Spleen (tissue), 11 donors: ENCODE measurements at regions not wholly inside any gene's neighbourhood (a gene's known extent, or its start where the extent isn't known, plus 50 kb on each side); places are given as distances from the start of the nearest gene placed in this dataset.

Experiments
- DNase-seq: peaks from one replicate; pipeline ENCODE4 v3.0.0-alpha.2; 2020
- H3K27ac ChIP-seq, 8 donors: fragments of 200-600 bp; sonication (generic) in 7 of 8; 1 replicate in 4 of 8; 2 replicates in 4 of 8; pipeline versions ENCODE4 v1.5.0 to v1.8.0; 2016 to 2021; ENCODE audit warnings: inconsistent platforms in 4 of 8, mild to moderate bottlenecking in 4 of 8, moderate library complexity in 1 of 8
- H3K27me3 ChIP-seq, 7 donors: fragments of 200-600 bp; sonication (generic) in 6 of 7; replicated peaks in 1 of 7; 1 replicate in 4 of 7; 2 replicates in 3 of 7; pipeline versions ENCODE4 v1.5.0 to v1.8.0; 2016 to 2021; ENCODE audit warnings: inconsistent platforms in 3 of 7, mild to moderate bottlenecking in 1 of 7
- H3K36me3 ChIP-seq, 6 donors: fragments of 200-600 bp; sonication (generic) in 5 of 6; 1 replicate in 4 of 6; 2 replicates in 2 of 6; pipeline versions ENCODE4 v1.5.0 to v1.8.0; 2016 to 2021; ENCODE audit warnings: inconsistent platforms in 2 of 6
- H3K4me1 ChIP-seq, 6 donors: fragments of 200-600 bp; sonication (generic) in 5 of 6; 1 replicate in 3 of 6; 2 replicates in 3 of 6; pipeline versions ENCODE4 v1.5.0 to v1.8.0; 2016 to 2021; ENCODE audit warnings: inconsistent platforms in 3 of 6
- H3K4me3 ChIP-seq, 8 donors: fragments of 200-600 bp; sonication (generic) in 7 of 8; 1 replicate in 4 of 8; 2 replicates in 4 of 8; pipeline versions ENCODE4 v1.5.0 to v1.8.0; 2016 to 2021; ENCODE audit warnings: inconsistent platforms in 4 of 8, mild to moderate bottlenecking in 4 of 8, moderate library complexity in 2 of 8
- H3K9me3 ChIP-seq, 8 donors: fragments of 200-600 bp; sonication (generic) in 7 of 8; 1 replicate in 4 of 8; 2 replicates in 4 of 8; pipeline versions ENCODE4 v1.5.0 to v1.8.0; 2016 to 2021; ENCODE audit warnings: inconsistent platforms in 4 of 8
- POLR2A ChIP-seq, 3 donors: fragments of 450-650 bp; IDR thresholded peaks; one replicate each; pipeline ENCODE4 v1.5.1; 2017; ENCODE audit warnings: antibody characterized with exemption in 3 of 3, mild to moderate bottlenecking in 1 of 3
- POLR2AphosphoS5 ChIP-seq, 3 donors: sonication (generic); formaldehyde crosslinking; IDR thresholded peaks; one replicate each; pipeline ENCODE4 v1.5.1; 2017; ENCODE audit warnings: antibody characterized with exemption in 3 of 3
- WGBS, 5 donors: extraction: QIAGEN DNeasy Blood & Tissue Kit in 3 of 5; methylation state at CpG; one replicate each; pipeline versions ENCODE4 v1.1.5 to v1.1.7; 2013 to 2018; 5-methylcytosine and 5-hydroxymethylcytosine counted together
- intact Hi-C: fragments of 100-400 bp; cut with DNase I; formaldehyde crosslinking; loops from one replicate; pipeline ENCODE4 v1.15.0; 2023; ENCODE audit warnings: low total_unique reads
- TF ChIP-seq, protein P1 (sequence below), 11 experiments: fragments of 200-600 bp in 7 of 11; fragments of 450-650 bp in 4 of 11; sonication (generic) in 4 of 11; IDR thresholded peaks in 8 of 11; conservative IDR thresholded peaks in 3 of 11; 1 replicate in 7 of 11; 2 replicates in 4 of 11; pipeline versions ENCODE4 v1.4.0 to v1.8.0; 2016 to 2021; ENCODE audit warnings: antibody characterized with exemption in 11 of 11, inconsistent platforms in 4 of 11, mild to moderate bottlenecking in 1 of 11
- donor health status: healthy with polysubstance abuse.
- donor health status: DM: no; HTN: no; CAD: no; lungs with moderate emphysema.
- donor health status: DM: no; HTN: no; CAD: no.
- donor health status: Bipolar disorder and iron deficiency.
- donor health status: healthy.
- donor health status: DM: no; HTN: no; CAD: no.
- donor health status: DM: yes; HTN: yes; CAD: no.

DNA sequence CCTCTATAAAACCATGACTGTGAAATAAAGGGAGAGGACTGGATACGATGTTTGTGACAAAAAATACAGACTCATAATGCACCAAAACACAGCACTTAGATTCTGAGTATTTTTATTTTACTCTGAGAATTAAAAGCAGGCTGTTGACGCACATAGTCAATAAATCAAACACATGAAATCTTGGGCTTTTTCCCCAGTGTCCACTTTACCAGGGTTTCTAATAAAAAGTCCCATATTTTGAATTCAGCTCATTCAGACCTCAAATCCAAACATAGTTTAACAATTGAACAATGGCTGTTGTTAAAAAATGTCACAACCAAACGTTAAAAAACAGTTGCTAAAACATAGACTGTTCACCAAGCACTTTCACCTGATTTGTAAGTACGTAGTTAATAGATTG, 553.4 kb downstream of the LTN1 start:
- Histone ChIP-seq H3K27me3 (no peaks in the 10 kb centered on the region), H3K36me3 (no peaks in the 10 kb centered on the region), H3K4me1 (no peaks in the 10 kb centered on the region), H3K27ac (no peak overlapping the region), H3K9me3 (no peaks in the 10 kb centered on the region), H3K4me3 (no peak overlapping the region)
- intact Hi-C loops: no loop called here
- TF ChIP-seq POLR2AphosphoS5 (IDR thresholded peaks at IDR 0.05) (no peak), POLR2A (IDR thresholded peaks at IDR 0.05) (no peak)
- TF ChIP-seq, protein P1, sequence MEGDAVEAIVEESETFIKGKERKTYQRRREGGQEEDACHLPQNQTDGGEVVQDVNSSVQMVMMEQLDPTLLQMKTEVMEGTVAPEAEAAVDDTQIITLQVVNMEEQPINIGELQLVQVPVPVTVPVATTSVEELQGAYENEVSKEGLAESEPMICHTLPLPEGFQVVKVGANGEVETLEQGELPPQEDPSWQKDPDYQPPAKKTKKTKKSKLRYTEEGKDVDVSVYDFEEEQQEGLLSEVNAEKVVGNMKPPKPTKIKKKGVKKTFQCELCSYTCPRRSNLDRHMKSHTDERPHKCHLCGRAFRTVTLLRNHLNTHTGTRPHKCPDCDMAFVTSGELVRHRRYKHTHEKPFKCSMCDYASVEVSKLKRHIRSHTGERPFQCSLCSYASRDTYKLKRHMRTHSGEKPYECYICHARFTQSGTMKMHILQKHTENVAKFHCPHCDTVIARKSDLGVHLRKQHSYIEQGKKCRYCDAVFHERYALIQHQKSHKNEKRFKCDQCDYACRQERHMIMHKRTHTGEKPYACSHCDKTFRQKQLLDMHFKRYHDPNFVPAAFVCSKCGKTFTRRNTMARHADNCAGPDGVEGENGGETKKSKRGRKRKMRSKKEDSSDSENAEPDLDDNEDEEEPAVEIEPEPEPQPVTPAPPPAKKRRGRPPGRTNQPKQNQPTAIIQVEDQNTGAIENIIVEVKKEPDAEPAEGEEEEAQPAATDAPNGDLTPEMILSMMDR (IDR thresholded peaks at IDR 0.05 in 8 of 11, conservative IDR thresholded peaks at IDR 0.05 in 3 of 11): no peak
- 69 to 79% (median 78%) methylated on average over 4 of the region's 4 CpGs for WGBS, 5 donors
- DNase-seq: no peak

DNA sequence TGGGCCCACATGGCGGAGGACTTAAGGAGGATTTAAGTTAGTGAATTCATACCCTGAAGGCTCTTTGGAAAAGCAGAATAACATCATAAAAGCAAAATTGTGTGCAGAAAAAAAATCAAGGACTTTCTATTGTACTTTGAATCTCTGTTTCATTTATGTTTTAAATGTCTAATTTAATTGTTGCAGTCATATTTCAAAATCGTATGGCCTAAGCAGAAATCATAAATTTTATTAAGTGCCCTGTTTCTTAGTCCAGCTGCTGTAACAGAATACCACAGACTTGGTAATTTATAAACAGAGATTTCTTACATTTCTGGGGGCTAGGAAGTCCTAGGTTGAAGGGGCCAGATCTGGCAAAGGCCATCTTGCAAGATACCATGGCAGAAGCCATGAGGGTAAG, 555.6 kb downstream of the LTN1 start:
- no peaks in the 10 kb centered on the region for H3K9me3 ChIP-seq
- WGBS, 5 donors: 65 to 74% (median 67%) methylated on average over 2 of the region's 2 CpGs

DNA sequence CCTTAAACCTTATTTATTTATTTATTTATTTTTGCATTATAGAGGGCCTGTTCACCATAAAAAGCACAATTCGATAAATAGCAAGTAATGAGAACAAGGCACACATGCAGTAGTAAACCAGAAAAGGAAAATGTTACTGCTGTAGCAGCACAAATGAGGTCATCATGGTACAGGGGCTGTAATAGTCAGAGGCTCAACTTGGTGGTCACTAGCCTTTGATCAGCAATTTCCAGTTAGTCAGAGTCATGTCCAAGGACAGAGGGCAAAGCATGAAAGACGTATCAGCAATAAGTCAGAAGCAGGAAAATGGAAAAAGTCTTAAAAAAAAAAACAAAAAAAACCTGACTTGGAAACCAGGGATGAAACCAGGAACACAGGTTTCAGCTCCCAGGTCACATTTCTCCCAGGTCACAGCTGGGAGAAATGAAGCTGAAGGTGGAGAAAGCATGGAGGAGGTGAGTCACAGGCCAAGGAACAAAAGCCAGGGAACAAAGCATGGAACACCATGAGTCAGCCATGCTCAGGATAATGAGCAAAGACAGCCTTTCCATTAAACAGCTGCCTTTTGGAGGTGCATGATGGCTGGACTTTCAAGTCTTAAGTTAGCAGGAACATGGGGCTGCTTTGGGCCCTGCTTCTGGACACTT, 556.3 kb downstream of the LTN1 start:
- Histone ChIP-seq H3K36me3 (no peaks in the 10 kb centered on the region), H3K4me3 (no peak overlapping the region), H3K9me3 (no peaks in the 10 kb centered on the region), H3K4me1 (no peaks in the 10 kb centered on the region), H3K27me3 (no peaks in the 10 kb centered on the region), H3K27ac (no peak overlapping the region)
- intact Hi-C loops: no loop called here
- WGBS, 5 donors: 80 to 88% (median 82%) methylated on average over 2 of the region's 2 CpGs
- DNase-seq: no peak
- TF ChIP-seq, protein P1 (IDR thresholded peaks at IDR 0.05 in 8 of 11, conservative IDR thresholded peaks at IDR 0.05 in 3 of 11): no peak
- TF ChIP-seq POLR2AphosphoS5 (IDR thresholded peaks at IDR 0.05) (no peak), POLR2A (IDR thresholded peaks at IDR 0.05) (no peak)

More for the DNA sequence above, 555.6 kb downstream of the LTN1 start:
- Histone ChIP-seq H3K27me3 (no peaks in the 10 kb centered on the region), H3K4me3 (no peak overlapping the region), H3K4me1 (no peaks in the 10 kb centered on the region), H3K27ac (no peak overlapping the region), H3K36me3 (no peaks in the 10 kb centered on the region)
- no peak for DNase-seq
- intact Hi-C loops: no loop called here
- TF ChIP-seq, protein P1 (IDR thresholded peaks at IDR 0.05 in 8 of 11, conservative IDR thresholded peaks at IDR 0.05 in 3 of 11): no peak
- TF ChIP-seq POLR2A (IDR thresholded peaks at IDR 0.05) (no peak), POLR2AphosphoS5 (IDR thresholded peaks at IDR 0.05) (no peak)

DNA sequence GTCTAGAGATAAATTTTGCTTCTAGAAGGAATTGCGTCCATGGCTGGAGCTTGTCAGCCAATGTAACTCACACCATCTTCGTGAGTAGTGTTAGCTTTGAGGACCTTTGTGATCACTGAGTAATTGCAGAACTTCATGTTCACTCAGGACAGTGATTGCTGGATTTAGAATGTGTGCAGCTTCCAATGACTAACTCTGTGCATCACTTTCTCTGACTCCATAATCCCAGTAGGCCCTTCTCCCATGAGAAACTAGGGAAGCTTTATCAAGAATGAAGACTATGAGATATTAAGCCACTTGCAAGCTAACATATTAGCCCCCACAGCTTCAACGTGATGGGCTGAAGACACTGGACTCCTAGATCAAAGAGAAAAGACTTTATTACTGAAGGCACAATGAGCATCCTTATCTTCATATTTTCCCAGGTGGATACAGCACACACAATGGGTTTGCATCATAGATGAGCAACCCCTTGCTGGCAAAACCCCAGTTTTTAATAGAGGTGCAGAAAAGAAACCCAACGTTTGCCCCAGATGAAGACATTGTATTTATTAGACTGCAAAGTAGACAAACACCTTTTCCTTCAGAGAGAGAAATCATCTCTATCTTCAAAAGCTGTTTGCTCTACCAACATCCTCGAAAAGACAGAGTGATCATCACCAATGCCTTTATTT, 561.0 kb downstream of the LTN1 start:
- intact Hi-C loops: no loop called here

More for the DNA sequence above, 561.0 kb downstream of the LTN1 start:
- H3K27me3 ChIP-seq: no peaks in the 10 kb centered on the region
- DNase-seq: no peak
- H3K4me3 ChIP-seq: no peak overlapping the region
- TF ChIP-seq POLR2AphosphoS5 (IDR thresholded peaks at IDR 0.05): no peak
- TF ChIP-seq, protein P1 (IDR thresholded peaks at IDR 0.05 in 8 of 11, conservative IDR thresholded peaks at IDR 0.05 in 3 of 11): no peak
- no peak for TF ChIP-seq POLR2A (IDR thresholded peaks at IDR 0.05)
- no peaks in the 10 kb centered on the region for H3K4me1 ChIP-seq
- 70 to 90% (median 79%) methylated on average over 5 of the region's 5 CpGs for whole genome bisulfite sequencing, 5 donors
- no peaks in the 10 kb centered on the region for H3K36me3 ChIP-seq
- no peaks in the 10 kb centered on the region for H3K9me3 ChIP-seq
- no peak overlapping the region for H3K27ac ChIP-seq
